ENCODE measurements at regions not wholly inside any gene's neighbourhood (a gene's known extent, or its start where the extent isn't known, plus 50 kb on each side); places are given as distances from the start of the nearest gene placed in this dataset.

- CTCF ChIA-PET = interaction anchor here (1.3 to 1.4 kb wide), 2 partner anchors 18 to 105 kb away, joined by 3 read pairs; no protein-coding TSS in a partner anchor
- H3K4me3 ChIP-seq (replicated peaks in 1 of 3; ENCODE audit: insufficient read depth in 1 of 3, low read depth in 1 of 3, low read length in 3 of 3) = no peak overlapping the region
- dilution Hi-C loops (cut with MboI; ENCODE audit: extremely low pct_ligation_motif_present, low sequenced_read_pairs) = no loop called here
- TF ChIP-seq EZH2 (IDR thresholded peaks at IDR 0.05; ENCODE audit: borderline replicate concordance, low read depth, low read length, severe bottlenecking) = no peak
- TF ChIP-seq GATA2 (IDR thresholded peaks at IDR 0.05; ENCODE audit: insufficient read depth, insufficient read length, low read depth, low read length) = no peak
- no peak for TF ChIP-seq POLR2A (IDR thresholded peaks at IDR 0.05; ENCODE audit: low read depth, low read length)
- no peak for TF ChIP-seq MAX (IDR thresholded peaks at IDR 0.05; ENCODE audit: insufficient read depth, insufficient read length)
- FAIRE-seq (no peak), DNase-seq (ENCODE audit: low read depth, low spot score) (no peak)
- no TSS peak for BruUV-seq (replicated peaks)
- H3K4me1 ChIP-seq (ENCODE audit: control insufficient read depth, extremely low read depth, insufficient read depth, low read length) = no peaks in the 10 kb centered on the region
- no peak overlapping the region for H2AFZ ChIP-seq (ENCODE audit: low read depth, low read length)
- H3K36me3 ChIP-seq (ENCODE audit: control insufficient read depth in 2 of 2, extremely low read depth in 1 of 2, insufficient read depth in 2 of 2, low read length in 2 of 2) = no peaks in the 10 kb centered on the region
- no peaks in the 10 kb centered on the region for H3K9me1 ChIP-seq (replicated peaks; ENCODE audit: control insufficient read depth, extremely low read depth, insufficient read depth, low read length)
- no peaks in the 10 kb centered on the region for H3K79me2 ChIP-seq (ENCODE audit: control insufficient read depth, insufficient read depth, low read length)
- H3K27ac ChIP-seq (ENCODE audit: insufficient read depth, low read depth, low read length) = no peak overlapping the region
- H3K27me3 ChIP-seq (ENCODE audit: control insufficient read depth in 2 of 2, insufficient read depth in 2 of 2, low read length in 2 of 2) = no peaks in the 10 kb centered on the region
- H3K4me2 ChIP-seq (ENCODE audit: insufficient read depth, low read length) = no peak overlapping the region
- intact Hi-C loops (cut with micrococcal nuclease) = no loop called here
- H4K20me1 ChIP-seq (replicated peaks; ENCODE audit: control insufficient read depth, extremely low read depth, insufficient read depth, low read length) = no peaks in the 10 kb centered on the region
- POLR2A ChIA-PET = no interaction called here
- H3K9ac ChIP-seq (replicated peaks; ENCODE audit: extremely low read depth, insufficient read depth, low read length) = no peak overlapping the region
- no peaks in the 10 kb centered on the region for H3K9me3 ChIP-seq (replicated peaks; ENCODE audit: control insufficient read depth, insufficient read depth, low read length)
These were observed 57.0 kb upstream of the ATP12A start for GRCh38 chr13:24623149-24623665.

DNA sequence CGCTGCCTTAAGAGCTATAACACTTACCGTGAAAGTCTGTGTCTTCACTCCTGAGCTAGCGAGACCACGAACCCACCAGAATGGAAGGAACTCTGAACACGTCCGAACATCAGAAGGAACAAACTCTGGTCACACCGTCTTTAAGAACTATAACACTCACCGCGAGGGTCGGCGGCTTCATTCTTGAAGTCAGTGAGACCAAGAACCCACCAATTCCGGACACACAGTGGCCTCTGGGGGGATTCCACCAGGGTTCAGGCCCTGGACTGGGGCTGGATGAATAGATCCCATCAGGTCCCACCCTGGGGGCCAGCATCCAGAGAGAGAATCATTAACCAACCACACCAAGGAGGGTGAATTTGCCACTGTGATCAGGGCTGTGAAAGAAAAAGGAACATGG lies 55.8 kb upstream of the ATP12A start:
- ChIA-PET CTCF (interaction anchor here (0.9 to 1.4 kb wide), 2 partner anchors 45 to 103 kb away, joined by 3 read pairs; no protein-coding TSS in a partner anchor), POLR2A (no interaction called here)
- no peaks in the 10 kb centered on the region for H3K4me1 ChIP-seq (ENCODE audit: control insufficient read depth, extremely low read depth, insufficient read depth, low read length)
- no peaks in the 10 kb centered on the region for H3K27me3 ChIP-seq (ENCODE audit: control insufficient read depth in 2 of 2, insufficient read depth in 2 of 2, low read length in 2 of 2)
- no TSS peak for BruUV-seq (replicated peaks)
- H3K9me1 ChIP-seq (replicated peaks; ENCODE audit: control insufficient read depth, extremely low read depth, insufficient read depth, low read length) = no peaks in the 10 kb centered on the region
- no peak overlapping the region for H2AFZ ChIP-seq (ENCODE audit: low read depth, low read length)
- FAIRE-seq (no peak), DNase-seq (ENCODE audit: low read depth, low spot score) (no peak)
- H4K20me1 ChIP-seq (replicated peaks; ENCODE audit: control insufficient read depth, extremely low read depth, insufficient read depth, low read length) = no peaks in the 10 kb centered on the region
- H3K36me3 ChIP-seq (ENCODE audit: control insufficient read depth in 2 of 2, extremely low read depth in 1 of 2, insufficient read depth in 2 of 2, low read length in 2 of 2) = no peaks in the 10 kb centered on the region
- dilution Hi-C loops (cut with MboI; ENCODE audit: extremely low pct_ligation_motif_present, low sequenced_read_pairs) = no loop called here
- no peaks in the 10 kb centered on the region for H3K9me3 ChIP-seq (replicated peaks; ENCODE audit: control insufficient read depth, insufficient read depth, low read length)
- no peak overlapping the region for H3K9ac ChIP-seq (replicated peaks; ENCODE audit: extremely low read depth, insufficient read depth, low read length)
- TF ChIP-seq EZH2 (IDR thresholded peaks at IDR 0.05; ENCODE audit: borderline replicate concordance, low read depth, low read length, severe bottlenecking) (no peak), CTCF (IDR thresholded peaks at IDR 0.05; ENCODE audit: extremely low read depth in 1 of 2, insufficient read depth in 1 of 2, low read depth in 1 of 2, low read length in 2 of 2) (no peak), MYC (IDR thresholded peaks at IDR 0.05; ENCODE audit: low read depth, low read length) (no peak)
- H3K4me3 ChIP-seq (replicated peaks in 1 of 3; ENCODE audit: insufficient read depth in 1 of 3, low read depth in 1 of 3, low read length in 3 of 3) = no peak overlapping the region
- no peaks in the 10 kb centered on the region for H3K79me2 ChIP-seq (ENCODE audit: control insufficient read depth, insufficient read depth, low read length)
- H3K27ac ChIP-seq (ENCODE audit: insufficient read depth, low read depth, low read length) = no peak overlapping the region
- H3K4me2 ChIP-seq (ENCODE audit: insufficient read depth, low read length) = no peak overlapping the region
- intact Hi-C loops (cut with micrococcal nuclease) = no loop called here

All from endothelial cell of umbilical vein (primary cell).